CD4-positive, alpha-beta T cell treated with Interleukin-15 for 4 hours (primary cell): ENCODE measurements at regions not wholly inside any gene's neighbourhood (a gene's known extent, or its start where the extent isn't known, plus 50 kb on each side); places are given as distances from the start of the nearest gene placed in this dataset.

ENCODE experiments used
- DNase-seq: peaks from one replicate; pipeline ENCODE4 v3.0.0-alpha.2; 2020; ENCODE audit warnings: low spot score

GRCh38 chr10:65675236-65675635, 1250.6 kb upstream of the LRRTM3 start:
- DNase-seq = no peak

- DNase-seq = no peak
Observed at GRCh38 chr10:65684896-65685295, 1240.9 kb upstream of the LRRTM3 start.

GRCh38 chr10:65701168-65701776, 1224.6 kb upstream of the LRRTM3 start:
- DNase-seq = no peak

- DNase-seq = no peak
Observed at GRCh38 chr10:65708057-65708456, 1217.8 kb upstream of the LRRTM3 start.

- DNase-seq = no peak
Observed at GRCh38 chr10:65710306-65710705, 1215.5 kb upstream of the LRRTM3 start.

- no peak for DNase-seq
Observed at GRCh38 chr10:65719790-65720189, 1206.0 kb upstream of the LRRTM3 start.

- no peak for DNase-seq
Observed at GRCh38 chr10:65720901-65721300, 1204.9 kb upstream of the LRRTM3 start.

GRCh38 chr10:65723525-65723924, 1202.3 kb upstream of the LRRTM3 start:
- DNase-seq = no peak

GRCh38 chr10:65735382-65735781, 1190.5 kb upstream of the LRRTM3 start:
- no peak for DNase-seq

GRCh38 chr10:65742906-65743305, 1182.9 kb upstream of the LRRTM3 start:
- no peak for DNase-seq

- no peak for DNase-seq
Observed at GRCh38 chr10:65751218-65751617, 1174.6 kb upstream of the LRRTM3 start.

GRCh38 chr10:65751896-65752295, 1173.9 kb upstream of the LRRTM3 start:
- no peak for DNase-seq

GRCh38 chr10:65753532-65753931, 1172.3 kb upstream of the LRRTM3 start:
- DNase-seq = no peak

GRCh38 chr10:65754112-65754511, 1171.7 kb upstream of the LRRTM3 start:
- no peak for DNase-seq

- no peak for DNase-seq
Observed at GRCh38 chr10:65762311-65762710, 1163.5 kb upstream of the LRRTM3 start.

GRCh38 chr10:65765006-65765541, 1160.8 kb upstream of the LRRTM3 start:
- no peak for DNase-seq

- DNase-seq = no peak
Observed at GRCh38 chr10:65769828-65770227, 1156.0 kb upstream of the LRRTM3 start.

GRCh38 chr10:65778753-65779152, 1147.1 kb upstream of the LRRTM3 start:
- no peak for DNase-seq

GRCh38 chr10:65779985-65780384, 1145.9 kb upstream of the LRRTM3 start:
- DNase-seq = no peak

- DNase-seq = no peak
Observed at GRCh38 chr10:65786279-65786678, 1139.6 kb upstream of the LRRTM3 start.

- no peak for DNase-seq
Observed at GRCh38 chr10:65787571-65787970, 1138.3 kb upstream of the LRRTM3 start.

GRCh38 chr10:65788271-65788670, 1137.6 kb upstream of the LRRTM3 start:
- no peak for DNase-seq

GRCh38 chr10:65791979-65792378, 1133.9 kb upstream of the LRRTM3 start:
- no peak for DNase-seq

GRCh38 chr10:65793738-65794425, 1132.0 kb upstream of the LRRTM3 start:
- no peak for DNase-seq
